ENCODE measurements at regions not wholly inside any gene's neighbourhood (a gene's known extent, or its start where the extent isn't known, plus 50 kb on each side); places are given as distances from the start of the nearest gene placed in this dataset.

DNA sequence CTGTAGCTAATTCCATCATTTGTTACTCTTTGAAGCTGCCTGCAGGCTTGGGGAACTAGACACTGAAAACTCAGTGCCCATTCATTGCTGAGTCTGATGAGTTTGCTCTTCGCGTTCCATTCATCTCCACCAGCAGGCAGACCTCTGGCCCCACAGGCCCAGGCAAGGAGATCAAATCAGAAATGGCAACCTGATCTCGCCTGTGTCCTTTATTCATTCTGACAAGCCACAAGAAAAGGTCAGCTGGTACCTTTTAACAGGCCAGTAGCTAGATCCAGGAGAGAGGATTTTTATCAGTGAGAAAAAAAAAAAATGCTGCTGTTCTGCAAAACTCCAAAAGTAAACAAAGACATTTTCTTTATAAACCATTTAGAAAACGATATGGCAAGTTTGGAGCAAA lies 742.5 kb downstream of the ETS1 start:
- H3K4me1 ChIP-seq, result no peaks in the 10 kb centered on the region
- intact Hi-C loops (cut with DNase I), result loop anchor here (5.0 kb wide), 1 partner anchor 177 kb away; no protein-coding TSS in a partner anchor
- H3K27ac ChIP-seq, result no peak overlapping the region
- no peaks in the 10 kb centered on the region for H3K36me3 ChIP-seq
- TF ChIP-seq, protein P1, sequence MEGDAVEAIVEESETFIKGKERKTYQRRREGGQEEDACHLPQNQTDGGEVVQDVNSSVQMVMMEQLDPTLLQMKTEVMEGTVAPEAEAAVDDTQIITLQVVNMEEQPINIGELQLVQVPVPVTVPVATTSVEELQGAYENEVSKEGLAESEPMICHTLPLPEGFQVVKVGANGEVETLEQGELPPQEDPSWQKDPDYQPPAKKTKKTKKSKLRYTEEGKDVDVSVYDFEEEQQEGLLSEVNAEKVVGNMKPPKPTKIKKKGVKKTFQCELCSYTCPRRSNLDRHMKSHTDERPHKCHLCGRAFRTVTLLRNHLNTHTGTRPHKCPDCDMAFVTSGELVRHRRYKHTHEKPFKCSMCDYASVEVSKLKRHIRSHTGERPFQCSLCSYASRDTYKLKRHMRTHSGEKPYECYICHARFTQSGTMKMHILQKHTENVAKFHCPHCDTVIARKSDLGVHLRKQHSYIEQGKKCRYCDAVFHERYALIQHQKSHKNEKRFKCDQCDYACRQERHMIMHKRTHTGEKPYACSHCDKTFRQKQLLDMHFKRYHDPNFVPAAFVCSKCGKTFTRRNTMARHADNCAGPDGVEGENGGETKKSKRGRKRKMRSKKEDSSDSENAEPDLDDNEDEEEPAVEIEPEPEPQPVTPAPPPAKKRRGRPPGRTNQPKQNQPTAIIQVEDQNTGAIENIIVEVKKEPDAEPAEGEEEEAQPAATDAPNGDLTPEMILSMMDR (IDR thresholded peaks at IDR 0.05), result no peak
- H3K27me3 ChIP-seq, result no peaks in the 10 kb centered on the region
- no peak for DNase-seq (ENCODE audit: low spot score in 2 of 2)
- no peak overlapping the region for H3K4me3 ChIP-seq
- H3K9me3 ChIP-seq, result no peaks in the 10 kb centered on the region

DNA sequence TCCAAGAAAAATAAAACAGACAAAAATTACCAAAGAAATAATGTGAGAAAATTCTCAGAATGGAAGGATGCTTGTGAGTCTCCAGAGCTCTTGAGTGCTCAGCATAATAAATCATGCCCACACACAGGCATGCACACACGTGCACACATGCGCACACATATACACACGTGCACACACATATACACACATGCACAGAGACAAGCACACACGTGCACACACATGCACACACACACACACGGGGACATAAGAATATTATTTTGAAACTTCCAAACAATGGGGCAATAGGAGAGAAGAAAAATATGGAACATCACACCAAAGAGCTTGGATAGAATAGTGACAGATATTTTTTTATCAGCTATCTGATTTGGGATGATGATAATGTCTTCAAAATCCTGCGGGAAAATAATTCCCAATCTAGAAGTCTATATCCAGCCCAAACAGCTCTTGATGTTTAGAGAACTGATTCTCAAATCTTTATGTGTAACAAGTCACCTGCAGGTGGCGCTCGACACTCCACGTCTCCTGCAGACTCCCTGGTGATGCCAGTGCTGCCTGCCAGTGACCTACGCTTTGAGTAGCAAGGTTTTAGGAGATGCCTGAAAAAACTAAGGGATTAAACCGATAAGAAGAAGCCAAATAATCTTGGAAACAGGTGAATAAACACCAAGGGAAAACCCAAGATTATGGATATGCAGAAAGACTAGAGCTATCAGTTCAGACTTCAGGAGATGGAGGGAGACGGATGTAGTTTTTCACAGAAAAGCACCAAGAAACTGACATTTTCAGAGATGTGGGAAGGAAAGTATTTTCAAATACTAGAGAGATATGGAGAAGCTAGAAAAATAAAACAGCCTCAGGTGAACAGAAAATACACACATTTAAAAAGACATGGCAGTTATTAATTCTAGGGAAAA lies 743.6 kb downstream of the ETS1 start:
- Histone ChIP-seq H3K9me3 (no peaks in the 10 kb centered on the region), H3K4me3 (no peak overlapping the region), H3K36me3 (no peaks in the 10 kb centered on the region), H3K4me1 (no peaks in the 10 kb centered on the region), H3K27ac (no peak overlapping the region), H3K27me3 (no peaks in the 10 kb centered on the region)
- TF ChIP-seq, protein P1 (IDR thresholded peaks at IDR 0.05), result peak in 2 of 3 experiments; percentile 52 to 64
- intact Hi-C loops (cut with DNase I), result loop anchor here (5.0 kb wide), 1 partner anchor 179 kb away; no protein-coding TSS in a partner anchor
- peak; percentile 10 to 77 for DNase-seq (ENCODE audit: low spot score in 2 of 2)

DNA sequence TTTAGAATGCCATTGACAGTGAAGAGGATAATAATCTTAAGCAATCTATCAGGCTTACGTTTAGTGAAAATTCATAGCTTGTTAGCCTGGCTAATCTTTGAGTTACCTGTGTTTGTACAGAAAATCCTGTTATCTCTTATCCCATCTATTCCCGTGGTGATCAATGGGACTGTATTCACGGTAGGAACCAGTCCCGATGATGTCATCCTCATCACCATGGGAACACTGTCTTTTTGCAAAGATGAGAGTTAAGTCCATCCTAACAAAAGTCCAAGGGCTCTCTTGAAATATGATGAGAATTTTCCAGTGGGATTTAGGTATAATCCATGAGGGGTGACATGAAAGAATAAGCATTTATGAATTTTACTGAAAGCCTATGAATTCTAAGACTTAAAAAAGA lies 762.2 kb downstream of the ETS1 start:
- no peak for DNase-seq (ENCODE audit: low spot score in 2 of 2)
- no peak overlapping the region for H3K4me3 ChIP-seq
- no peaks in the 10 kb centered on the region for H3K36me3 ChIP-seq
- no peak overlapping the region for H3K27ac ChIP-seq
- no peaks in the 10 kb centered on the region for H3K4me1 ChIP-seq
- intact Hi-C loops (cut with DNase I), result no loop called here
- H3K9me3 ChIP-seq, result no peaks in the 10 kb centered on the region
- no peaks in the 10 kb centered on the region for H3K27me3 ChIP-seq
- TF ChIP-seq, protein P1 (IDR thresholded peaks at IDR 0.05), result no peak

DNA sequence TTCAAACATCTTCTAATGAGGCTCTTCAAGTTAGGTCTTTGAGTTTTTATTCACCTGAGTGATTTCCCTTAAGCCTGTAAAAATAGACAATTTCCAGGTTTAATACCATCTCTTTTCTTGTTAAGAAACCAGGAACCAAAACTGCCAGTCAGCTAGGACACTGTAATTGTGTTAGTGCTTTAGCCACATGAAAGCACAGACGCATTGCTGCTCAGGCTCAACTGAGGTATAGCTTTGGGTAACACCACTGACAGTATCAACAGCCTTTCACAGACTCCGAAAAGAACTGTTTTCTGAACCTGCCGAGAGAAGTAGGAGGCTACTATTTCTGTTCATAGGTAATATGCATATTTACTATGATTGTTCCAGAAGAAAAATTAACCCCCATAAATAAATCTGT lies 768.7 kb downstream of the ETS1 start:
- Histone ChIP-seq H3K9me3 (no peaks in the 10 kb centered on the region), H3K27me3 (no peaks in the 10 kb centered on the region), H3K4me1 (no peaks in the 10 kb centered on the region), H3K36me3 (no peaks in the 10 kb centered on the region), H3K4me3 (no peak overlapping the region), H3K27ac (no peak overlapping the region)
- TF ChIP-seq, protein P1 (IDR thresholded peaks at IDR 0.05), result no peak
- DNase-seq (ENCODE audit: low spot score in 2 of 2), result no peak
- intact Hi-C loops (cut with DNase I), result no loop called here

DNA sequence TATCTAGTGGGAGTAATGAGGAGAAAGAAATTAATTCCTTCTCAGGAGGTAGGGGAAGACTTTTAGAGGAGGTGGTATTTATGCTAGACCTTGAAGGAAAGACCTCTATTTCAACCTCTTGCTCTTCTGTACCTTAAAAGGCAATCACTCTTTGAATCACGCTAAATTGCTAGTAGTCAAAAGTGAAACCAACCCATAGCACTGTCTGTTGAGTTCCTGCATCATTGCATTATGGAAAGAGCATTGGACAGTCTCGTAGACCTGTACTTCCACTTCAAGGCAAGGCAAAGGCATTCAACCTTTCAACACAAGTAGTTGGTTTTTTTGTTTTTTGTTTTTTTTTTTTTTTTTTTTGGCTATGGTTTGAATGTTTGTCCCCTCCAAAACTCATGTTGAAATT lies 770.4 kb downstream of the ETS1 start:
- Histone ChIP-seq H3K9me3 (no peaks in the 10 kb centered on the region), H3K36me3 (no peaks in the 10 kb centered on the region), H3K27me3 (no peaks in the 10 kb centered on the region), H3K4me3 (no peak overlapping the region), H3K4me1 (no peaks in the 10 kb centered on the region), H3K27ac (no peak overlapping the region)
- TF ChIP-seq, protein P1 (IDR thresholded peaks at IDR 0.05), result no peak
- no peak for DNase-seq (ENCODE audit: low spot score in 2 of 2)
- intact Hi-C loops (cut with DNase I), result no loop called here
